ENCODE measurements at regions not wholly inside any gene's neighbourhood (a gene's known extent, or its start where the extent isn't known, plus 50 kb on each side); places are given as distances from the start of the nearest gene placed in this dataset.

GRCh38 chrX:79082899-79083298 lies 61.6 kb upstream of the GPR174 start:
- Mint-ChIP-seq H3K27me3 (ENCODE audit: low read depth) (no peaks in the 10 kb centered on the region), H3K9me3 (peaks cover 26 to 38% of the 10 kb centered on the region in 2 experiments), H3K36me3 (ENCODE audit: insufficient read depth in 1 of 3, low read depth in 3 of 3) (no peaks in the 10 kb centered on the region; a peak in 1 of 7 replicates), H3K27ac (no peak overlapping the region), H3K4me3 (no peak overlapping the region), H3K4me1 (peaks cover 5% of the 10 kb centered on the region in 2 experiments)
- TF ChIP-seq, protein P1, sequence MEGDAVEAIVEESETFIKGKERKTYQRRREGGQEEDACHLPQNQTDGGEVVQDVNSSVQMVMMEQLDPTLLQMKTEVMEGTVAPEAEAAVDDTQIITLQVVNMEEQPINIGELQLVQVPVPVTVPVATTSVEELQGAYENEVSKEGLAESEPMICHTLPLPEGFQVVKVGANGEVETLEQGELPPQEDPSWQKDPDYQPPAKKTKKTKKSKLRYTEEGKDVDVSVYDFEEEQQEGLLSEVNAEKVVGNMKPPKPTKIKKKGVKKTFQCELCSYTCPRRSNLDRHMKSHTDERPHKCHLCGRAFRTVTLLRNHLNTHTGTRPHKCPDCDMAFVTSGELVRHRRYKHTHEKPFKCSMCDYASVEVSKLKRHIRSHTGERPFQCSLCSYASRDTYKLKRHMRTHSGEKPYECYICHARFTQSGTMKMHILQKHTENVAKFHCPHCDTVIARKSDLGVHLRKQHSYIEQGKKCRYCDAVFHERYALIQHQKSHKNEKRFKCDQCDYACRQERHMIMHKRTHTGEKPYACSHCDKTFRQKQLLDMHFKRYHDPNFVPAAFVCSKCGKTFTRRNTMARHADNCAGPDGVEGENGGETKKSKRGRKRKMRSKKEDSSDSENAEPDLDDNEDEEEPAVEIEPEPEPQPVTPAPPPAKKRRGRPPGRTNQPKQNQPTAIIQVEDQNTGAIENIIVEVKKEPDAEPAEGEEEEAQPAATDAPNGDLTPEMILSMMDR (conservative IDR thresholded peaks at IDR 0.05), result no peak
- Histone ChIP-seq H3K56ac (ENCODE audit: insufficient read length, low read depth, low read length) (no peak overlapping the region), H4K20me1 (ENCODE audit: control insufficient read depth, insufficient read depth, insufficient read length) (no peaks in the 10 kb centered on the region), H3K4me2 (ENCODE audit: insufficient read depth, insufficient read length, low read length) (no peak overlapping the region), H3K4me1 (ENCODE audit: insufficient read depth, low read length) (no peaks in the 10 kb centered on the region), H3K23ac (ENCODE audit: insufficient read length, low read depth, low read length) (no peak overlapping the region), H2AFZ (ENCODE audit: low read length) (no peak overlapping the region), H3K18ac (ENCODE audit: insufficient read length, low read depth, low read length) (no peak overlapping the region), H4K8ac (replicated peaks; ENCODE audit: insufficient read length, low read depth, low read length) (no peak overlapping the region), H2BK120ac (ENCODE audit: low read depth, low read length, poor library complexity, severe bottlenecking) (no peak overlapping the region), H2BK15ac (ENCODE audit: low read depth, low read length) (no peak overlapping the region), H3K9me3 (ENCODE audit: control insufficient read depth, low read depth, low read length) (peaks cover 10% of the 10 kb centered on the region), H3K4ac (ENCODE audit: low read depth, low read length) (no peak overlapping the region), H2BK12ac (ENCODE audit: insufficient read length, low read depth, low read length) (no peak overlapping the region), H4K5ac (ENCODE audit: insufficient read length, low read depth, low read length) (no peak overlapping the region), H3K79me2 (ENCODE audit: insufficient read depth, low read length) (no peaks in the 10 kb centered on the region), H3K27me3 (ENCODE audit: insufficient read depth, low read length) (no peaks in the 10 kb centered on the region), H2BK20ac (ENCODE audit: low read depth, low read length, poor library complexity, severe bottlenecking) (no peak overlapping the region), H2AK5ac (ENCODE audit: insufficient read length, low read length) (no peak overlapping the region), H3T11ph (ENCODE audit: low read length) (no peak overlapping the region), H2BK5ac (ENCODE audit: insufficient read length, low read length) (no peak overlapping the region), H3K23me2 (ENCODE audit: insufficient read length, low read depth, low read length, poor library complexity, severe bottlenecking) (no peaks in the 10 kb centered on the region), H3K27ac (ENCODE audit: insufficient read length, low read depth, low read length) (no peak overlapping the region), H4K91ac (ENCODE audit: insufficient read length, low read depth, low read length) (no peak overlapping the region), H3K14ac (ENCODE audit: insufficient read depth, low read length) (no peak overlapping the region), H3K9ac (ENCODE audit: extremely low read depth, insufficient read length, low read length) (no peak overlapping the region), H3K79me1 (ENCODE audit: insufficient read depth, low read depth, low read length, poor library complexity, severe bottlenecking) (no peaks in the 10 kb centered on the region)
- DNase-seq, result no peak
- WGBS (ENCODE audit: extremely low coverage, insufficient read length, low lambda C conversion rate), result no CpG with 5 or more reads among the region's 3 CpGs

All from H9 (cell line).